Erythroblast (primary cell): ENCODE measurements at regions not wholly inside any gene's neighbourhood (a gene's known extent, or its start where the extent isn't known, plus 50 kb on each side); places are given as distances from the start of the nearest gene placed in this dataset.
"Not testable (repeated sequence)": the region's sequence is repeated elsewhere in the genome, so short reads cannot be mapped to it uniquely, and the experiment has no call there.

Source experiments
- GATA1 ChIP-seq: IDR thresholded peaks from 2 replicates; pipeline ENCODE4 v1.6.1; 2011; ENCODE audit warnings: low read depth, mild to moderate bottlenecking, control low read depth, low read length, moderate library complexity
- POLR2A ChIP-seq: IDR thresholded peaks from 2 replicates; pipeline ENCODE4 v1.6.1; 2011; ENCODE audit warnings: mild to moderate bottlenecking, low read length

DNA sequence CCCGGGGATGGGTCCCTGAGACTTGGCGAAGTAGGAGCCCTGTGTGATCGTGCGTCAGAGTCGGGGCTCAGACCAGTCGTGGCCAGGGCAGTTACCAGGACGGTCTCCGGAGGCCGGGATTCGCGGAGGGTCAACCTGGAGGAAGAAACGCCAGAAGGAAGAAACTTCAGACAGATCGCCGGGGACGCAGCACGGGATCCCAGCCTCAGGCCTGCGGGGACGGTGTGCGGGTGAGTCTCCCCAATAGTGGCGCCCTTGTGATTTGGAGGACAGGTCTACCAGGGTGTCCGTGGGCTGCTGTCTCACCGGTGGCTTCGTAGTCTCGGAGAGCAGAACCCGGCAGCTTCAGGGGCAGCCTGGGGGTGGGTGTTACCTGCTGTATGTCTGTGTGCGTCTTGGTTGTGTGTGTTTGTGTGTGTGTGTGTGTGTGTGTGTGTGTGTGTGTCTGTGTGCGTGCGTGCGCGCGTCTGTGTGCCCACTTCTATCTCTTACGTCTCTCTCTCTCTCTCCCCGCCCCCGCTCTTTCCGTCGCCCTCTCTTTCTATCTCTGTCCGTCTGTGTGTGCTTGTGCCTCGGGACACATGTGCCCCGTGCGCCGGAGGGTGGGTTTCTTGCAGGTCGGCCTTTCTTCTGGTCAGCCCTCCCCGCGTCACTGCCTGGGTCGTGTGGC, 1406.4 kb upstream of the PCDH10 start:
- TF ChIP-seq POLR2A, GATA1: not testable (repeated sequence)
